Neural progenitor cell (in vitro differentiated cells): ENCODE measurements at regions not wholly inside any gene's neighbourhood (a gene's known extent, or its start where the extent isn't known, plus 50 kb on each side); places are given as distances from the start of the nearest gene placed in this dataset.

Source experiments
- EZH2 ChIP-seq: fragments of 200-600 bp; sonication (generic); IDR thresholded peaks from 2 replicates; pipeline ENCODE4 v1.6.1; 2017; ENCODE audit warnings: antibody characterized with exemption, mild to moderate bottlenecking, moderate library complexity
- TF ChIP-seq, protein P1 (sequence below): fragments of 200-600 bp; sonication (generic); IDR thresholded peaks from 2 replicates; pipeline ENCODE4 v1.5.1; 2017; ENCODE audit warnings: antibody characterized with exemption, mild to moderate bottlenecking

DNA sequence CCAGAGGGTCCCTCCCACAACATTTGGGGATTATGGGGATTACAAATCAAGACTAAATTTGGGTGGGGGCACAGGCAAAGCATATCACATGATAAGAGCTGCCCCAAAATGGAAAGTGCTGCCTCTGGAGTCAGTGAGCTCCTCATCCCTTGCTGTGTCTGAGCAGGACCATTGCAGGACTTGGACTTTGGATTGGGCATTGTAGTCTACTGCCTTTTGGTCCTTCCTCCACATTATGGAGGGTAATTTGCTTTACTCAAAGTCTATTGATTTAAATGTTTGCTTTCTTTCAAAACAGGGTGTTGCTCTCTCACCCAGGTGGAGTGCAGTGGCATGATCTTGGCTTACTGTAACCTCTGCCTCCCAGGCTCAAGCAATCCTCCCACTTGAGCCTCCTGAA lies 106.8 kb upstream of the LDAH start:
- TF ChIP-seq, protein P1, sequence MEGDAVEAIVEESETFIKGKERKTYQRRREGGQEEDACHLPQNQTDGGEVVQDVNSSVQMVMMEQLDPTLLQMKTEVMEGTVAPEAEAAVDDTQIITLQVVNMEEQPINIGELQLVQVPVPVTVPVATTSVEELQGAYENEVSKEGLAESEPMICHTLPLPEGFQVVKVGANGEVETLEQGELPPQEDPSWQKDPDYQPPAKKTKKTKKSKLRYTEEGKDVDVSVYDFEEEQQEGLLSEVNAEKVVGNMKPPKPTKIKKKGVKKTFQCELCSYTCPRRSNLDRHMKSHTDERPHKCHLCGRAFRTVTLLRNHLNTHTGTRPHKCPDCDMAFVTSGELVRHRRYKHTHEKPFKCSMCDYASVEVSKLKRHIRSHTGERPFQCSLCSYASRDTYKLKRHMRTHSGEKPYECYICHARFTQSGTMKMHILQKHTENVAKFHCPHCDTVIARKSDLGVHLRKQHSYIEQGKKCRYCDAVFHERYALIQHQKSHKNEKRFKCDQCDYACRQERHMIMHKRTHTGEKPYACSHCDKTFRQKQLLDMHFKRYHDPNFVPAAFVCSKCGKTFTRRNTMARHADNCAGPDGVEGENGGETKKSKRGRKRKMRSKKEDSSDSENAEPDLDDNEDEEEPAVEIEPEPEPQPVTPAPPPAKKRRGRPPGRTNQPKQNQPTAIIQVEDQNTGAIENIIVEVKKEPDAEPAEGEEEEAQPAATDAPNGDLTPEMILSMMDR: no peak
- TF ChIP-seq EZH2: no peak
